ENCODE measurements at regions not wholly inside any gene's neighbourhood (a gene's known extent, or its start where the extent isn't known, plus 50 kb on each side); places are given as distances from the start of the nearest gene placed in this dataset.

- DNase-seq = no peak
These were observed 59.5 kb downstream of the ZIC5 start for GRCh38 chr13:99911965-99912566.

- no peak for DNase-seq
These were observed 60.2 kb downstream of the ZIC5 start for GRCh38 chr13:99911069-99911964.

GRCh38 chr13:99909836-99910619 is 61.5 kb downstream of the ZIC5 start:
- DNase-seq = no peak

- no peak for DNase-seq
These were observed 62.3 kb downstream of the ZIC5 start for GRCh38 chr13:99909097-99909835.

- no peak for DNase-seq
These were observed 63.3 kb downstream of the ZIC5 start for GRCh38 chr13:99908140-99908803.

- DNase-seq = no peak
These were observed 63.9 kb downstream of the ZIC5 start for GRCh38 chr13:99907627-99908026.

GRCh38 chr13:99907038-99907437 is 64.5 kb downstream of the ZIC5 start:
- DNase-seq = no peak

- DNase-seq = no peak
These were observed 65.8 kb downstream of the ZIC5 start for GRCh38 chr13:99905814-99906213.

- peak in 1 of 2 donors; percentile 4 for DNase-seq
These were observed 66.3 kb downstream of the ZIC5 start for GRCh38 chr13:99905224-99905623.

- DNase-seq = no peak
These were observed 68.4 kb downstream of the ZIC5 start for GRCh38 chr13:99903140-99903539.

- DNase-seq = no peak
These were observed 68.9 kb downstream of the ZIC5 start for GRCh38 chr13:99902657-99903056.

- no peak for DNase-seq
These were observed 70.6 kb downstream of the ZIC5 start for GRCh38 chr13:99900960-99901359.

- no peak for DNase-seq
These were observed 73.1 kb downstream of the ZIC5 start for GRCh38 chr13:99898421-99898820.

- DNase-seq = no peak
These were observed 74.5 kb downstream of the ZIC5 start for GRCh38 chr13:99897076-99897440.

- DNase-seq = no peak
These were observed 75.0 kb downstream of the ZIC5 start for GRCh38 chr13:99896369-99897075.

GRCh38 chr13:99895444-99896368 is 75.9 kb downstream of the ZIC5 start:
- no peak for DNase-seq

- no peak for DNase-seq
These were observed 76.6 kb downstream of the ZIC5 start for GRCh38 chr13:99894840-99895443.

- no peak for DNase-seq
These were observed 77.3 kb downstream of the ZIC5 start for GRCh38 chr13:99894105-99894839.

- DNase-seq = no peak
These were observed 78.0 kb downstream of the ZIC5 start for GRCh38 chr13:99893567-99893966.

All from inflammatory macrophage treated with lipopolysaccharide for 1 hour (primary cell).